ENCODE measurements at regions not wholly inside any gene's neighbourhood (a gene's known extent, or its start where the extent isn't known, plus 50 kb on each side); places are given as distances from the start of the nearest gene placed in this dataset.
A peak's percentile ranks its signal among the peaks of the same experiment; 100 is the strongest.

- H3K9me2 ChIP-seq (replicated peaks; ENCODE audit: insufficient read depth), result no peaks in the 10 kb centered on the region
- no peaks in the 10 kb centered on the region for H3K79me2 ChIP-seq
- H3K27ac ChIP-seq, result no peak overlapping the region
- H3K36me3 ChIP-seq (replicated peaks; ENCODE audit: insufficient read depth, low read depth), result no peaks in the 10 kb centered on the region
- no peaks in the 10 kb centered on the region for H3K27me3 ChIP-seq
- no peak overlapping the region for H2AFZ ChIP-seq
- H3K4me3 ChIP-seq, result no peak overlapping the region
- peaks cover 6% of the 10 kb centered on the region for H3K4me1 ChIP-seq (ENCODE audit: insufficient read depth)
- H3K4me2 ChIP-seq, result no peak overlapping the region
- no peaks in the 10 kb centered on the region for H3K9me3 ChIP-seq (ENCODE audit: low read depth)
- no peaks in the 10 kb centered on the region for H4K20me1 ChIP-seq (ENCODE audit: insufficient read depth, poor library complexity, severe bottlenecking)
- TF ChIP-seq EZH2phosphoT487 (IDR thresholded peaks at IDR 0.05; ENCODE audit: low read depth, severe bottlenecking, unreplicated experiment) (no peak), CTCF (IDR thresholded peaks at IDR 0.05; ENCODE audit: poor library complexity) (no peak), EZH2 (IDR thresholded peaks at IDR 0.05; ENCODE audit: borderline replicate concordance) (no peak)
- WGBS (ENCODE audit: low lambda C conversion rate, missing lambda C conversion rate), result 98% methylated on average over 4 of the region's 4 CpGs
- no peak for DNase-seq (ENCODE audit: low spot score)
Observed at GRCh38 chr9:107723015-107723414, 233.4 kb upstream of the KLF4 start.

- Histone ChIP-seq H3K27me3 (no peaks in the 10 kb centered on the region), H3K79me2 (no peaks in the 10 kb centered on the region), H2AFZ (no peak overlapping the region), H3K36me3 (replicated peaks; ENCODE audit: insufficient read depth, low read depth) (no peaks in the 10 kb centered on the region), H3K4me3 (no peak overlapping the region), H3K4me1 (ENCODE audit: insufficient read depth) (peaks cover 14% of the 10 kb centered on the region), H4K20me1 (ENCODE audit: insufficient read depth, poor library complexity, severe bottlenecking) (no peaks in the 10 kb centered on the region), H3K4me2 (no peak overlapping the region), H3K9me3 (ENCODE audit: low read depth) (no peaks in the 10 kb centered on the region), H3K9me2 (replicated peaks; ENCODE audit: insufficient read depth) (no peaks in the 10 kb centered on the region), H3K27ac (no peak overlapping the region)
- WGBS (ENCODE audit: low lambda C conversion rate, missing lambda C conversion rate), result 79% methylated on average over 5 of the region's 5 CpGs
- TF ChIP-seq CTCF (IDR thresholded peaks at IDR 0.05; ENCODE audit: poor library complexity) (no peak), EZH2 (IDR thresholded peaks at IDR 0.05; ENCODE audit: borderline replicate concordance) (no peak), EZH2phosphoT487 (IDR thresholded peaks at IDR 0.05; ENCODE audit: low read depth, severe bottlenecking, unreplicated experiment) (no peak)
- no peak for DNase-seq (ENCODE audit: low spot score)
Observed at GRCh38 chr9:107721705-107722245, 232.2 kb upstream of the KLF4 start.

GRCh38 chr9:107720501-107720900, 230.9 kb upstream of the KLF4 start:
- Histone ChIP-seq H4K20me1 (ENCODE audit: insufficient read depth, poor library complexity, severe bottlenecking) (no peaks in the 10 kb centered on the region), H3K36me3 (replicated peaks; ENCODE audit: insufficient read depth, low read depth) (no peaks in the 10 kb centered on the region), H3K9me3 (ENCODE audit: low read depth) (no peaks in the 10 kb centered on the region), H3K4me2 (no peak overlapping the region), H3K27me3 (no peaks in the 10 kb centered on the region), H3K4me3 (no peak overlapping the region), H3K27ac (peak overlapping the region; percentile 58), H2AFZ (no peak overlapping the region), H3K9me2 (replicated peaks; ENCODE audit: insufficient read depth) (no peaks in the 10 kb centered on the region), H3K4me1 (ENCODE audit: insufficient read depth) (peaks cover 14% of the 10 kb centered on the region), H3K79me2 (no peaks in the 10 kb centered on the region)
- DNase-seq (ENCODE audit: low spot score), result peak; percentile 44
- WGBS (ENCODE audit: low lambda C conversion rate, missing lambda C conversion rate), result 58% methylated on average over 2 of the region's 2 CpGs
- no peak for TF ChIP-seq EZH2phosphoT487 (IDR thresholded peaks at IDR 0.05; ENCODE audit: low read depth, severe bottlenecking, unreplicated experiment)
- no peak for TF ChIP-seq CTCF (IDR thresholded peaks at IDR 0.05; ENCODE audit: poor library complexity)
- TF ChIP-seq EZH2 (IDR thresholded peaks at IDR 0.05; ENCODE audit: borderline replicate concordance), result no peak
